ENCODE measurements at regions not wholly inside any gene's neighbourhood (a gene's known extent, or its start where the extent isn't known, plus 50 kb on each side); places are given as distances from the start of the nearest gene placed in this dataset.

DNA sequence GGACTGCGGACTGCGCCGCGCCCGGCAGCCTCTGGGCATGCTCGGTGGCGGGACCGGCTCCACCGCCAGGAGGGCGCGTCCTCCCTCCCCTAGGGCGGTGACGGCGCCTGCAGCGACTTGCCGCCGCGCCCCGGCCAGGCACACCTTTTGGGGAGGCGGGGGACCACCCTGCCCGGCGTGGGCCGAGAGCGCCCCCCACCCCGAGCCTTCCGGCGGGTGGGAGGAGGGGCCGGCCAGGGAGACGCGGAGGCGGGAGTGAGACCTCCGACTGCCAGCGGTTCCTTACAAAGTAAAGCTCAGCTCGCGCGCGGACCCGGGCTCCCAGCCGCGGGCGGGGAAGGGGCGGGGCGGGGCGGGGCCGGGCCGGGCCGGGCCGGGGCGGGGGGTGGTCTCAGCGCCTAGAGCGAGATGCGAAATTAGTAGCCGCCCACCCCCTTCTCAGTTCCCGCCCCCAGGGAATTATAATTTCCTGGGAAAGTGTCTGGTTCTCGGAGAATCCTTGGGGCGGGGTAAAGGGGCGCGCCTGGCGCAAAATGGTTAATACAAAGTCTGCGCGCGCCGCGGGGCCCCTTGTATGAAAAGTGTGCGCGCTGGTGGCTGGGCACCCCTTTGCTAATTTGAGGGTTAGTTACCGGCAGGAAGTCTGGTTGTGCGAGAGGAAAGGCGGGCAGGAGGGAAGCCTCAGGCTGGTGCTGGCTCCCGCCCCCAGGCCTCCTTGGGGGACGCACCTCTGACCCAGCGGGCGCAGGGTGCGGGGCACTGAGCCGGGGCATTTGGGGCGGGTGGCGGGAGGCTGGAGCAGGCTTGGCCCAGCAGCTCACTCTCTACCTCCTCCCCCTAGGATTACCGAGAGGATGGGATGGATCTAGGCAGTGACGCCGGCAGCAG lies 224.8 kb upstream of the IL12A start:
- intact Hi-C loops (cut with DNase I; ENCODE audit: low total_unique reads), result loop anchor here (2.0 kb wide), 1 partner anchor 33 kb away; no protein-coding TSS in a partner anchor
- peak; percentile 83 for DNase-seq
- peak in 2 of 3 donors; percentile 30 to 88 for TF ChIP-seq POLR2AphosphoS5 (IDR thresholded peaks at IDR 0.05)
- peak in 1 of 3 donors; percentile 43 for TF ChIP-seq POLR2A (IDR thresholded peaks at IDR 0.05)
- peak in 6 of 11 experiments; percentile 38 to 50 (median 42) for TF ChIP-seq CTCF (IDR thresholded peaks at IDR 0.05 in 8 of 11, conservative IDR thresholded peaks at IDR 0.05 in 3 of 11)
- Histone ChIP-seq H3K27ac (peak overlapping the region; percentile 72 to 93 (median 89)), H3K36me3 (no peaks in the 10 kb centered on the region), H3K27me3 (replicated peaks in 1 of 7) (peaks cover 0 to 57% (median 30%) of the 10 kb centered on the region in 7 donors), H3K9me3 (no peaks in the 10 kb centered on the region), H3K4me1 (peaks cover 0 to 59% (median 42%) of the 10 kb centered on the region in 6 donors), H3K4me3 (peak overlapping the region; percentile 56 to 83 (median 64))
- WGBS, 5 donors, result 0 to 1% (median 1%) methylated on average over 32 to 80 of the region's 80 CpGs

GRCh38 chr3:159764490-159765029 lies 224.1 kb upstream of the IL12A start:
- TF ChIP-seq POLR2AphosphoS5 (IDR thresholded peaks at IDR 0.05) (peak in 1 of 3 donors; percentile 16), CTCF (IDR thresholded peaks at IDR 0.05 in 8 of 11, conservative IDR thresholded peaks at IDR 0.05 in 3 of 11) (no peak), POLR2A (IDR thresholded peaks at IDR 0.05) (no peak)
- Histone ChIP-seq H3K27ac (peak overlapping the region; percentile 72 to 93 (median 89)), H3K4me3 (peak overlapping the region; percentile 56 to 83 (median 64)), H3K36me3 (no peaks in the 10 kb centered on the region), H3K9me3 (no peaks in the 10 kb centered on the region), H3K4me1 (peaks cover 0 to 59% (median 42%) of the 10 kb centered on the region in 6 donors), H3K27me3 (replicated peaks in 1 of 7) (peaks cover 0 to 57% (median 30%) of the 10 kb centered on the region in 7 donors)
- no peak for DNase-seq
- intact Hi-C loops (cut with DNase I; ENCODE audit: low total_unique reads), result no loop called here
- 0 to 3% (median 1%) methylated on average over 29 to 51 of the region's 51 CpGs for WGBS, 5 donors

GRCh38 chr3:159765030-159765859 lies 223.4 kb upstream of the IL12A start:
- Histone ChIP-seq H3K27me3 (replicated peaks in 1 of 7) (peaks cover 0 to 57% (median 30%) of the 10 kb centered on the region in 7 donors), H3K4me3 (peak overlapping the region; percentile 56 to 83 (median 64)), H3K27ac (peak overlapping the region; percentile 72 to 93 (median 89)), H3K9me3 (no peaks in the 10 kb centered on the region), H3K4me1 (peaks cover 0 to 59% (median 42%) of the 10 kb centered on the region in 6 donors), H3K36me3 (no peaks in the 10 kb centered on the region)
- no peak for TF ChIP-seq POLR2A (IDR thresholded peaks at IDR 0.05)
- TF ChIP-seq POLR2AphosphoS5 (IDR thresholded peaks at IDR 0.05), result peak; percentile 45 to 51 (median 48)
- 1 to 2% (median 1%) methylated on average over 26 to 47 of the region's 47 CpGs for WGBS, 5 donors
- intact Hi-C loops (cut with DNase I; ENCODE audit: low total_unique reads), result no loop called here
- DNase-seq, result no peak

DNA sequence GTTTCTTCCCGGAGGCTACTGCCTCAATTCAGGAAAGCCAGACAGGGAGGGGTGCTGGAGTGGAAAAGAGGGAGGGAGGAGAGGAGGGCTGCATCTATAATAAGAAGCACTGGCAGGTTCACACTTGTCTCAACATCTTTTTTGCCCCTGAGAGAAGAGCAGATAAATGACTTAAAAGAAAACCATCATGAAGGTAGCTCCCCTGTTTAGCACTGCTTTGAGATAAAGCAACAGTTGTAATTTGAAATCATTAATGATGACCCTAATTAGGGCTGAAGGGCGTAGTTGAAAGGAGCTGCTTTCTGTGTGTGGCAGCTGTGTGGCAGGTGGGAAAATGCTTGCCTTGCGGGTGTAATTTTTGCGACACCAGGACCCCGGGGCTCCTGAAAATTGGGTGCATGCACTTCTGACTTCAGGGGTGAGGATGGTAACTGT lies 222.8 kb upstream of the IL12A start:
- peaks cover 0 to 58% (median 42%) of the 10 kb centered on the region in 6 donors for H3K4me1 ChIP-seq
- H3K27ac ChIP-seq, result peak overlapping the region in 5 of 8 donors; percentile 88 to 93 (median 90)
- peaks cover 0 to 57% (median 30%) of the 10 kb centered on the region in 7 donors for H3K27me3 ChIP-seq (replicated peaks in 1 of 7)
- no peaks in the 10 kb centered on the region for H3K9me3 ChIP-seq
- no peak for DNase-seq
- WGBS, 5 donors, result 67 to 74% (median 70%) methylated on average over 5 of the region's 5 CpGs
- H3K36me3 ChIP-seq, result no peaks in the 10 kb centered on the region
- intact Hi-C loops (cut with DNase I; ENCODE audit: low total_unique reads), result no loop called here
- peak overlapping the region in 6 of 8 donors; percentile 56 to 83 (median 64) for H3K4me3 ChIP-seq
- TF ChIP-seq CTCF (IDR thresholded peaks at IDR 0.05 in 8 of 11, conservative IDR thresholded peaks at IDR 0.05 in 3 of 11) (no peak), POLR2A (IDR thresholded peaks at IDR 0.05) (no peak), POLR2AphosphoS5 (IDR thresholded peaks at IDR 0.05) (no peak)

All from spleen (tissue), 11 donors.